ENCODE measurements at regions not wholly inside any gene's neighbourhood (a gene's known extent, or its start where the extent isn't known, plus 50 kb on each side); places are given as distances from the start of the nearest gene placed in this dataset.

- no peak for TF ChIP-seq CTCF (IDR thresholded peaks at IDR 0.05)
- peaks cover 11% of the 10 kb centered on the region for H3K9me3 Mint-ChIP-seq (ENCODE audit: low read depth)
- no peaks in the 10 kb centered on the region for H3K4me1 Mint-ChIP-seq (ENCODE audit: low read depth)
- H3K36me3 Mint-ChIP-seq (ENCODE audit: low read depth) = peaks cover 6% of the 10 kb centered on the region
- no peak overlapping the region for H3K4me3 Mint-ChIP-seq (ENCODE audit: unreplicated experiment)
- H3K27me3 Mint-ChIP-seq (ENCODE audit: low read depth) = peaks cover 21% of the 10 kb centered on the region
- H3K27ac Mint-ChIP-seq (ENCODE audit: unreplicated experiment) = no peak overlapping the region
- no peak for DNase-seq (ENCODE audit: low spot score)
Observed at GRCh38 chr2:172153156-172153555, 50.5 kb upstream of the DLX2 start.

GRCh38 chr2:172153757-172154156 is 51.1 kb upstream of the DLX2 start:
- no peak for TF ChIP-seq CTCF (IDR thresholded peaks at IDR 0.05)
- Mint-ChIP-seq H3K9me3 (ENCODE audit: low read depth) (peaks cover 11% of the 10 kb centered on the region), H3K27me3 (ENCODE audit: low read depth) (peaks cover 24% of the 10 kb centered on the region), H3K27ac (ENCODE audit: unreplicated experiment) (no peak overlapping the region), H3K4me1 (ENCODE audit: low read depth) (no peaks in the 10 kb centered on the region), H3K4me3 (ENCODE audit: unreplicated experiment) (no peak overlapping the region), H3K36me3 (ENCODE audit: low read depth) (peaks cover 6% of the 10 kb centered on the region)
- no peak for DNase-seq (ENCODE audit: low spot score)

- H3K4me1 Mint-ChIP-seq (ENCODE audit: low read depth) = no peaks in the 10 kb centered on the region
- H3K27me3 Mint-ChIP-seq (ENCODE audit: low read depth) = peaks cover 24% of the 10 kb centered on the region
- H3K9me3 Mint-ChIP-seq (ENCODE audit: low read depth) = peaks cover 16% of the 10 kb centered on the region
- H3K27ac Mint-ChIP-seq (ENCODE audit: unreplicated experiment) = no peak overlapping the region
- no peak overlapping the region for H3K4me3 Mint-ChIP-seq (ENCODE audit: unreplicated experiment)
- peaks cover 6% of the 10 kb centered on the region for H3K36me3 Mint-ChIP-seq (ENCODE audit: low read depth)
- DNase-seq (ENCODE audit: low spot score) = no peak
- TF ChIP-seq CTCF (IDR thresholded peaks at IDR 0.05) = no peak
Observed at GRCh38 chr2:172155752-172156151, 53.1 kb upstream of the DLX2 start.

- no peak for TF ChIP-seq CTCF (IDR thresholded peaks at IDR 0.05)
- Mint-ChIP-seq H3K27ac (ENCODE audit: unreplicated experiment) (no peak overlapping the region), H3K9me3 (ENCODE audit: low read depth) (peaks cover 7% of the 10 kb centered on the region), H3K4me3 (ENCODE audit: unreplicated experiment) (no peak overlapping the region), H3K36me3 (ENCODE audit: low read depth) (peaks cover 1% of the 10 kb centered on the region), H3K27me3 (ENCODE audit: low read depth) (peaks cover 10% of the 10 kb centered on the region), H3K4me1 (ENCODE audit: low read depth) (no peaks in the 10 kb centered on the region)
- no peak for DNase-seq (ENCODE audit: low spot score)
Observed at GRCh38 chr2:172160839-172161238, 58.1 kb upstream of the DLX2 start.

GRCh38 chr2:172162225-172162733 is 59.6 kb upstream of the DLX2 start:
- Mint-ChIP-seq H3K4me3 (ENCODE audit: unreplicated experiment) (no peak overlapping the region), H3K27me3 (ENCODE audit: low read depth) (peaks cover 8% of the 10 kb centered on the region), H3K36me3 (ENCODE audit: low read depth) (peaks cover 1% of the 10 kb centered on the region), H3K4me1 (ENCODE audit: low read depth) (no peaks in the 10 kb centered on the region), H3K9me3 (ENCODE audit: low read depth) (peaks cover 7% of the 10 kb centered on the region), H3K27ac (ENCODE audit: unreplicated experiment) (no peak overlapping the region)
- TF ChIP-seq CTCF (IDR thresholded peaks at IDR 0.05) = no peak
- DNase-seq (ENCODE audit: low spot score) = no peak

Measured in chondrocyte (in vitro differentiated cells).